LoVo (cell line): ENCODE measurements at regions not wholly inside any gene's neighbourhood (a gene's known extent, or its start where the extent isn't known, plus 50 kb on each side); places are given as distances from the start of the nearest gene placed in this dataset.
"Not testable (repeated sequence)": the region's sequence is repeated elsewhere in the genome, so short reads cannot be mapped to it uniquely, and the experiment has no call there.

Source experiments
- DNase-seq: peaks from one replicate; pipeline ENCODE4 v3.0.0-alpha.2; 2016; ENCODE audit warnings: low spot score

DNA sequence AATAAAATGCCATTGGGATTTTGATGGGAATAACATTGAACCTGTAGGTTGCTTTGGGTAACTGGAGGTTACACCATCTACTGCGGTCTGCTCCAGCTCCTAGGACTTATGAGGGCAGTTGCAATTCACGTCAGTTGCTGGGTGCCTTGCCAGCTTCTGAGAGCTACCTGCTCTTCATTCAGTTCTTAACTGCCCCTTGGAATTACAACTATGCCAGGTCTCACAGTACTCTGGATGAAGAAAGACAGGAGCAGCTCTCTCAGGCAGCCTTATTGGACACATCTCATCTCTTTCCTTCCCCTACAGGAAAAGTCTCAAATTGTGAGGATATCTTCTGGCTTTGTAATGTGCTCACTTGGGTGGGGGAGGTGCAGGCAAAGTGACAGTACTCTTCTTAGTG lies 1643.3 kb downstream of the GRIK2 start:
- no peak for DNase-seq

DNA sequence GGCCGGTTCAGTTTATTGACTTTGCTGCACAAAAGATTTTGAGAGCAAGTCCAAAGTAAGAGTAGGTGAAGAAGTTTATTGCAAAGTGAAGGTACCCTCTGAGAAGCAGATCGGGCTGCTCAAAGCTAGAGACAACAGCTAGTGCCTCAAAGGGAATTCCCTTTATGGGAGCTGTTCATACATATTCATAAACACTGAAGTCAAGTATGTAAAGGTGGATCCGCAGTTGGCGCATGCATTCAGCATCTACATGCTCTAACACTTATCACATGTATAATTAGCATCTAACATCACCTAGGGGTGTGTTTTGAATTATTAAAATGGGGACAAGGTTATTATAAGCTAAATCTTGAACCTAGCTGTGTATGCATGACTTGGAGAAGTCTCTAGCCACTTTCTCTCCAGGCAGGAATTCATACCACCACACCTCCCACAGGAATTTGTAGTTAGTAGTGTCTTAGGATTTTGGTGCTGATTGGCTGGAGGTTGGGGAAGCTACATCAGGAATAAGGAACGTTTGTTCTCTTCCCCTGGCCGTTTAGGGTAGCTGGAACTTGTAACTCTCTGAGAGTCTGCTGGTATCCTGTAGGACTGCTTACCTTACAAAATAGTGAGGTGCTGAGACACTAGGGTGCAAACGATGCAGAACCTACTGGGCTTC lies 1633.9 kb downstream of the GRIK2 start:
- no peak for DNase-seq

- no peak for DNase-seq
Measured at GRCh38 chr6:103018426-103018825, 1624.9 kb downstream of the GRIK2 start.

DNA sequence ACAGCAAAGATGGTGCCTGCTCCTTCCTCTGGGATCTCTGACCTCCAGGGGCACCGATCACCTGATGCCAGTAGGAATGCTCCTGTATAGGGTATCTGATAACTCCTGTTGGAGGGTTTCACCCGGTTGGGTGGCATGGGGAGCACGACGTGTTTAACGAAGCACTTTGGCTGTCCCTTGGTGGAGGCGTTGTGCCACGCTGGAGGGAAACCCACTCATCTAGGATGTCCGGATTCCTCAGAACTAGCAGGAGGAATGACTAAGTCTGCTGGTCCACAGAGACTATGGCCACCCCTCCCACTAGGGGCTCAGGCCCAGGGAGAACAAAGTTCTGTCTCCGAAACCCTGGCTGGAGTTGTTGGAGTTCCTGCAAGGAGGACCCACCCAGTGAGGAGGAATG lies 1624.4 kb downstream of the GRIK2 start:
- no peak for DNase-seq

GRCh38 chr6:103011605-103012004 lies 1618.1 kb downstream of the GRIK2 start:
- DNase-seq: no peak

- no peak for DNase-seq
Measured at GRCh38 chr6:103002282-103002681, 1608.8 kb downstream of the GRIK2 start.

- DNase-seq: no peak
Measured at GRCh38 chr6:103001724-103002123, 1608.2 kb downstream of the GRIK2 start.

GRCh38 chr6:103000688-103001087 lies 1607.2 kb downstream of the GRIK2 start:
- DNase-seq: no peak

DNA sequence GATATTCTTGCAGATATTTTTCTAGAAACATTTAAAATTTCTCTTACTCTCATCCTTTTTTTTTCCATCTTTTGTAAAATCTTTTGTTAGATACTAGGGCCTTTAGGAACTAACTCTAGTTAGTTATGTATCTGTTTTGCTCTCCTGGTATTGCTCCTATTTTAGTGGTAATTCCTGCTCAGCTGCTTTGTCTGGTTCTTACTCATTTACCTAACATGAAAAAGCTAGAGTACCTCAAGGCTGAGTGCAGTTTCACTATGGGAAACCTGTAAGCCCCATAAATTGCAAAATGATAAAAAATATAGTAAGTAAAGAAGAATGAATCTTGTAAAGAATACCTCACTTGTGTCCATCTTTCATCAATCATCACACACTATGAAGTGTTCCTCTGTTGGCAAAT lies 1602.0 kb downstream of the GRIK2 start:
- no peak for DNase-seq

DNA sequence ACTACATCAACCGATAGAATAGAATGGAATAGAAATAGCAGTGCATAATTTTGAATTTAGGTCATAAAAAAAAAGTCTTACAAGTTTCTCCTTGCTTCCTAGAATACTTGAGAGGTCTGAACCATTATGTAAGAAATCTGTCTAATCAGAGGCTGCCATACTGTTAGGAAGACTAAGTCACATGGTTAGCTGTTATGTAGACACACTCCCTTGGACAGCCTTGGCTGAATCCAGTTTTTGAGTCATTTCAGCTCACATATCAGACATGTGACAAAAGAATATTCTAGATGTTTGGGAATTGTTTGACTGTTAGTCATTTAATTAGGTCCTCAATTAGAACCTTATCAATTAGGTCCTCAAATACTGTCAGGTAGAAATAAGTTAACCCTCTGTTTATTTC lies 1601.4 kb downstream of the GRIK2 start:
- DNase-seq: no peak

GRCh38 chr6:102986086-102986485 lies 1592.6 kb downstream of the GRIK2 start:
- no peak for DNase-seq

- no peak for DNase-seq
Measured at GRCh38 chr6:102984357-102984756, 1590.8 kb downstream of the GRIK2 start.

- no peak for DNase-seq
Measured at GRCh38 chr6:102981490-102982015, 1588.0 kb downstream of the GRIK2 start.

- no peak for DNase-seq
Measured at GRCh38 chr6:102980951-102981350, 1587.4 kb downstream of the GRIK2 start.

- no peak for DNase-seq
Measured at GRCh38 chr6:102961902-102962301, 1568.4 kb downstream of the GRIK2 start.

- no peak for DNase-seq
Measured at GRCh38 chr6:102950967-102951366, 1557.5 kb downstream of the GRIK2 start.

GRCh38 chr6:102944475-102944874 lies 1551.0 kb downstream of the GRIK2 start:
- no peak for DNase-seq

GRCh38 chr6:102942206-102942605 lies 1548.7 kb downstream of the GRIK2 start:
- DNase-seq: no peak

DNA sequence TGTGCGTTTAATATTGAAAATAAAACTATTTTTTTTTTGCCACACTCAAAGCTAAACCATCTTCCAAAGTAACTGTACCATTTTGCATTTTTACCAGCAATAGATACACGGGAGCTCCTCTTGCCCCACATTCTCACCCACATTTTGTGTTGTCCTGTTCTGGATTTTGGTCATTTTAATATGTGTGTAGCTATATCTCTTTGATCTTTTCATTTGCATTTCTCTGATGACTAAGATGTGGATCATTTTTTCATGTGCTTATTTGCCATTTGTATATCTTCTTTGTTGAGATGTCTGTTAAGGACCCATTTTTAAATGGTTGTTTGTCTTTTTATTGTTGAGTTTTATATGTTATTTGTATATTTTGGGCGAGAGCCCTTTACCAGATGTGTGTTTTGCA lies 1543.5 kb downstream of the GRIK2 start:
- no peak for DNase-seq

DNA sequence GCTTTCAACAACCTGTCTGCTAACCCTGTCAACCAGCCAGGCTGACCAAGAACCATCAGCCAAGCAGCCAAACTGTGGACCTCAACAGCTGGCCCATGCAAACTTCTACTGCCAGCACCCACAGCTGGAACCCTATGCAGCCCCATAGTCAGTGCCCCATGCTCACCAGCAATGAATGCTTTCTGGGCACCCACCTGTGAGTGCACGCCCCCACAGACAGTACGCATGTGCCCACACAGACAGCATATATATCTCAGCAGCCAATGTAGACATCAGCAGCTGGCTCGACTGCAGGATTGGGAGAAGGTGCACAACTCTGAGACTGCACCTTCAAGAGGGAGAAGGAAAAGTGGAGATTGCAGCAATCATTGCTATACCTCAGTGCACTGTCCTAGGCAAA lies 1534.6 kb downstream of the GRIK2 start:
- DNase-seq: no peak

GRCh38 chr6:102918161-102918560 lies 1524.7 kb downstream of the GRIK2 start:
- no peak for DNase-seq

DNA sequence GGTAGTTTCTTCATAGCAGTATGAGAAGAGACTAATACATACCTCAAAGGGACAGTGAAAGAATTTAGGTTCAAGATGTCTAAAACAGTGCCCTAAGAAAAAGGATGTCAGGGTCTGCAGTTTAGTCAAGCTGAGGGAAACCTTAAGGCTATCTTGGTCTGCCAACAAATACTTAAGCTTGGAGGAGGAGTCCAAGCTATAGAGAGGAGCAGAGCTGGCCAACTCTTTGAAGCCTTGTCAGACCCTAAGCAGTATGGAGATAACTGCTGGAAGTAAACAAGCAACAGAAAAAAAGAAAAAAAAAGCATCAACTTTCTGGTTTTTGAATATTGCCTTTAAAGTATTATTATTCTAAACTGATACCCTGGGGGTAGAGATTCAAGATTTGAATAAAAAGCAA lies 1518.1 kb downstream of the GRIK2 start:
- DNase-seq: no peak

- not testable (repeated sequence) for DNase-seq
Measured at GRCh38 chr6:102910701-102911139, 1517.2 kb downstream of the GRIK2 start.

DNA sequence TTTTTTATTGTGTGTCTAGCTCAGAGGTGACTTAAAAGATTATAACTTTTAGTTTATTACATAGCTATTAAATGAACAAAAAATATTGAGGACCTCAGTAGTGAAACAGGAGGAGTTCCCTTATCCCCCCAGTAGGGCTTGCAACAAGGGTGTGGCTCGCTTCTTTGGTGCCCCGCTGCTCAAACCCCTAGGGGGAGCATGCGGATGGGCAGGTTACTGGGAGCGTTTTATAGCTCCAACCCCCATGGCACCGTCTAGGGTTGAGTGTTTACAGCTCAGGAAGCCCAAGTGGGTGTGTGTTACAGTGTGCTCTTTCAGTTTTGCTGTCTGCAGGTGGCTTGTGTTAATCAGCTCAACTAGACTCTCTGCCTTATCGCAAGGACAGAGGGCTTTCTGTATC lies 1513.7 kb downstream of the GRIK2 start:
- DNase-seq: no peak
